Tibial artery (tissue), 4 donors: ENCODE measurements at regions not wholly inside any gene's neighbourhood (a gene's known extent, or its start where the extent isn't known, plus 50 kb on each side); places are given as distances from the start of the nearest gene placed in this dataset.

Experiments used
- DNase-seq, 2 donors: peaks; one replicate each; pipeline ENCODE4 v3.0.0-alpha.2; 2019
- H3K27ac ChIP-seq, 2 donors: fragments of 200-600 bp; sonication (generic) in 1 of 2; 1 replicate in 1 of 2; 2 replicates in 1 of 2; pipeline ENCODE4 v1.5.1; 2018 to 2019; ENCODE audit warnings: mild to moderate bottlenecking in 1 of 2
- H3K27me3 ChIP-seq, 2 donors: fragments of 200-600 bp; sonication (generic) in 1 of 2; one replicate each; pipeline versions ENCODE4 v1.5.1 to v1.6.0; 2016 to 2019
- H3K36me3 ChIP-seq, 3 donors: fragments of 200-600 bp; sonication (generic) in 2 of 3; one replicate each; pipeline ENCODE4 v1.5.1; 2016 to 2019; ENCODE audit warnings: mild to moderate bottlenecking in 2 of 3
- H3K4me1 ChIP-seq, 4 donors: fragments of 200-600 bp; sonication (generic) in 2 of 4; 1 replicate in 3 of 4; 2 replicates in 1 of 4; pipeline ENCODE4 v1.5.1; 2016 to 2019
- H3K4me3 ChIP-seq, 2 donors: fragments of 200-600 bp; sonication (generic) in 1 of 2; 1 replicate in 1 of 2; 2 replicates in 1 of 2; pipeline ENCODE4 v1.5.1; 2018 to 2019; ENCODE audit warnings: mild to moderate bottlenecking in 2 of 2
- H3K9me3 ChIP-seq, 3 donors: fragments of 200-600 bp; sonication (generic) in 1 of 3; one replicate each; pipeline ENCODE4 v1.5.1; 2016 to 2019
- CTCF ChIP-seq, 2 experiments: fragments of 200-600 bp in 1 of 2; fragments of 450-650 bp in 1 of 2; IDR thresholded peaks; one replicate each; pipeline ENCODE4 v1.5.1; 2017 to 2019; ENCODE audit warnings: antibody characterized with exemption in 2 of 2, mild to moderate bottlenecking in 1 of 2, moderate library complexity in 1 of 2
- intact Hi-C: fragments of 100-400 bp; cut with DNase I; formaldehyde crosslinking; loops from one replicate; pipeline ENCODE4 v1.15.0; 2023; ENCODE audit warnings: low total_unique reads

- Histone ChIP-seq H3K9me3 (no peaks in the 10 kb centered on the region), H3K27ac (no peak overlapping the region), H3K36me3 (no peaks in the 10 kb centered on the region), H3K4me3 (no peak overlapping the region), H3K4me1 (no peaks in the 10 kb centered on the region), H3K27me3 (no peaks in the 10 kb centered on the region)
- no peak for DNase-seq
- intact Hi-C loops: no loop called here
- no peak for TF ChIP-seq CTCF (IDR thresholded peaks at IDR 0.05)
These were observed 234.9 kb downstream of the ENC1 start for GRCh38 chr5:74405593-74405992.

GRCh38 chr5:74404574-74405508 is 235.7 kb downstream of the ENC1 start:
- TF ChIP-seq CTCF (IDR thresholded peaks at IDR 0.05): no peak
- DNase-seq: peak in 1 of 2 donors; percentile 34
- Histone ChIP-seq H3K27ac (no peak overlapping the region), H3K9me3 (no peaks in the 10 kb centered on the region), H3K4me3 (no peak overlapping the region), H3K4me1 (no peaks in the 10 kb centered on the region), H3K36me3 (no peaks in the 10 kb centered on the region), H3K27me3 (no peaks in the 10 kb centered on the region)
- intact Hi-C loops: no loop called here

- TF ChIP-seq CTCF (IDR thresholded peaks at IDR 0.05): no peak
- intact Hi-C loops: no loop called here
- H3K4me1 ChIP-seq: no peaks in the 10 kb centered on the region
- no peak for DNase-seq
- H3K36me3 ChIP-seq: no peaks in the 10 kb centered on the region
- no peaks in the 10 kb centered on the region for H3K9me3 ChIP-seq
- H3K27ac ChIP-seq: no peak overlapping the region
- H3K27me3 ChIP-seq: no peaks in the 10 kb centered on the region
- H3K4me3 ChIP-seq: no peak overlapping the region
These were observed 236.8 kb downstream of the ENC1 start for GRCh38 chr5:74403771-74404170.

- Histone ChIP-seq H3K9me3 (no peaks in the 10 kb centered on the region), H3K36me3 (no peaks in the 10 kb centered on the region), H3K27me3 (no peaks in the 10 kb centered on the region), H3K27ac (no peak overlapping the region), H3K4me1 (no peaks in the 10 kb centered on the region), H3K4me3 (no peak overlapping the region)
- no peak for DNase-seq
- intact Hi-C loops: no loop called here
- TF ChIP-seq CTCF (IDR thresholded peaks at IDR 0.05): no peak
These were observed 238.0 kb downstream of the ENC1 start for GRCh38 chr5:74402553-74402952.

GRCh38 chr5:74401946-74402320 is 238.6 kb downstream of the ENC1 start:
- Histone ChIP-seq H3K4me3 (no peak overlapping the region), H3K36me3 (no peaks in the 10 kb centered on the region), H3K9me3 (no peaks in the 10 kb centered on the region), H3K27me3 (no peaks in the 10 kb centered on the region), H3K4me1 (no peaks in the 10 kb centered on the region), H3K27ac (no peak overlapping the region)
- no peak for DNase-seq
- TF ChIP-seq CTCF (IDR thresholded peaks at IDR 0.05): no peak
- intact Hi-C loops: no loop called here
